DMS 273 (cell line): ENCODE measurements at regions not wholly inside any gene's neighbourhood (a gene's known extent, or its start where the extent isn't known, plus 50 kb on each side); places are given as distances from the start of the nearest gene placed in this dataset.

Source experiments
- DNase-seq: peaks from one replicate; lab custom pipeline; 2025; ENCODE audit not compliant: unreplicated experiment; lab: John Stamatoyannopoulos, UW

- no peak for DNase-seq
Measured at GRCh38 chr4:11194431-11194830, 234.3 kb downstream of the HS3ST1 start.

GRCh38 chr4:11189756-11190155, 238.9 kb downstream of the HS3ST1 start:
- DNase-seq, result no peak

- no peak for DNase-seq
Measured at GRCh38 chr4:11183356-11183740, 245.3 kb downstream of the HS3ST1 start.

GRCh38 chr4:11182586-11183355, 245.9 kb downstream of the HS3ST1 start:
- DNase-seq, result no peak

GRCh38 chr4:11182031-11182430, 246.7 kb downstream of the HS3ST1 start:
- no peak for DNase-seq

- no peak for DNase-seq
Measured at GRCh38 chr4:11179796-11180195, 248.9 kb downstream of the HS3ST1 start.

GRCh38 chr4:11178433-11178832, 250.3 kb downstream of the HS3ST1 start:
- DNase-seq, result no peak

GRCh38 chr4:11175374-11175773, 253.3 kb downstream of the HS3ST1 start:
- no peak for DNase-seq

- DNase-seq, result no peak
Measured at GRCh38 chr4:11166606-11167005, 262.1 kb downstream of the HS3ST1 start.

GRCh38 chr4:11166034-11166433, 262.7 kb downstream of the HS3ST1 start:
- no peak for DNase-seq

- no peak for DNase-seq
Measured at GRCh38 chr4:11165052-11165451, 263.6 kb downstream of the HS3ST1 start.

GRCh38 chr4:11160288-11160687, 268.4 kb downstream of the HS3ST1 start:
- DNase-seq, result no peak

- no peak for DNase-seq
Measured at GRCh38 chr4:11158971-11159370, 269.7 kb downstream of the HS3ST1 start.

GRCh38 chr4:11155208-11155867, 273.4 kb downstream of the HS3ST1 start:
- DNase-seq, result no peak

- peak; percentile 3 for DNase-seq
Measured at GRCh38 chr4:11153171-11153750, 275.4 kb downstream of the HS3ST1 start.

- peak; percentile 27 for DNase-seq
Measured at GRCh38 chr4:11152684-11153083, 276.0 kb downstream of the HS3ST1 start.

- no peak for DNase-seq
Measured at GRCh38 chr4:11151500-11151899, 277.2 kb downstream of the HS3ST1 start.

GRCh38 chr4:11149612-11150259, 279.0 kb downstream of the HS3ST1 start:
- no peak for DNase-seq

GRCh38 chr4:11139871-11140270, 288.8 kb downstream of the HS3ST1 start:
- DNase-seq, result peak; percentile 3

GRCh38 chr4:11138964-11139363, 289.7 kb downstream of the HS3ST1 start:
- DNase-seq, result no peak

GRCh38 chr4:11134705-11135104, 294.0 kb downstream of the HS3ST1 start:
- DNase-seq, result no peak

- DNase-seq, result no peak
Measured at GRCh38 chr4:11133868-11134267, 294.8 kb downstream of the HS3ST1 start.
